ENCODE measurements at regions not wholly inside any gene's neighbourhood (a gene's known extent, or its start where the extent isn't known, plus 50 kb on each side); places are given as distances from the start of the nearest gene placed in this dataset.

DNA sequence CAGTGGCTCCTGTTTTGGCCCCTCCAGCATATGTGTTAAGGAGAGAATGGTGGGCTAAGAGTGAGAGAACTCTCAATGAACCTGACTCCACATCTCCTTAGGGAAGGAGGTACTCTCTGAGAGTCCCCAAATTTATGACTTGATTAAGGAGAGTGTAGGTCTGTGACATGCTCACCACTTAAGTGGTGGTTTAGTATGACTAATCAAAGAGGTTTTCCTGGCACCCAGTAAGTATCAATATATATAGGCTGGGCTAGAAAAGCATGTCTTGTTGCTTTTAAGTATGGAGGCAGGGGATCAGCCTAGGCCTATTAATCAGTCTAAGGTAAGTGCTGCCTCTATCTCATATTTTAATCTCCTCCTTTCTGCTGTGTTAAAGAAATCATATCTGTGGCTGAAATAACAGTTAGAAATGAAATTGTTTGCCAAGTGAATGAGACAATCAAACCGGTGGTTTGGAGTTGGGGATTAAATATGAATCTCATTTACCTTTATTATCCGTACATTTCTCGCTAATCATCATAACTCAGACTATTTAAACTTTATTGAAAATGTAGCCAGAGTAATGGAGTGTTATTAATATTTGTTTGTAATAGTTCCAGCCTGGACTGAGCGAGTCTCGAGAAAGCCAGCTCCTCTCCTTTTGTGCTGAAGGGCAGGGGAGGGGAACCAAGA lies 107.7 kb upstream of the MEIS1 start:
- Mint-ChIP-seq H3K9me3 (ENCODE audit: insufficient read depth) (no peaks in the 10 kb centered on the region), H3K4me3 (no peak overlapping the region), H3K27me3 (peaks cover 3% of the 10 kb centered on the region), H3K4me1 (no peaks in the 10 kb centered on the region), H3K27ac (no peak overlapping the region)
- H3K36me3 ChIP-seq (replicated peaks in 1 of 2; ENCODE audit: control extremely low read depth in 1 of 2, control insufficient read depth in 1 of 2, extremely low read depth in 1 of 2, insufficient read depth in 2 of 2, low read length in 1 of 2): no peaks in the 10 kb centered on the region
- H3K9ac ChIP-seq (ENCODE audit: low read length): no peak overlapping the region
- no peak overlapping the region for H3K27ac ChIP-seq (ENCODE audit: low read length in 2 of 2)
- H3K4me2 ChIP-seq (replicated peaks; ENCODE audit: low read depth, low read length, poor library complexity, severe bottlenecking): no peak overlapping the region
- WGBS (ENCODE audit: insufficient coverage): 100% methylated on average over 2 of the region's 5 CpGs
- POLR2A ChIA-PET: no interaction called here
- H4K20me1 ChIP-seq (ENCODE audit: control insufficient read depth, insufficient read depth, low read length, poor library complexity, severe bottlenecking): no peaks in the 10 kb centered on the region
- TF ChIP-seq CTCF (IDR thresholded peaks at IDR 0.05): no peak
- TF ChIP-seq EZH2 (IDR thresholded peaks at IDR 0.05; ENCODE audit: borderline replicate concordance, insufficient read depth, low read depth, low read length, poor library complexity, severe bottlenecking): no peak
- no peak overlapping the region for H3K4me3 ChIP-seq (ENCODE audit: control extremely low read depth in 1 of 5, extremely low read depth in 1 of 5, insufficient read depth in 1 of 5, low read depth in 2 of 5, low read length in 4 of 5)
- no peaks in the 10 kb centered on the region for H3K9me3 ChIP-seq (ENCODE audit: control extremely low read depth in 1 of 3, control insufficient read depth in 2 of 3, insufficient read depth in 1 of 3, low read length in 2 of 3)
- H3K79me2 ChIP-seq (ENCODE audit: control insufficient read depth, insufficient read depth, low read length): no peaks in the 10 kb centered on the region
- CTCF ChIA-PET: no interaction called here
- intact Hi-C loops (cut with micrococcal nuclease): no loop called here
- DNase-seq (no peak), ATAC-seq (ENCODE audit: low read depth) (no peak)
- H2AFZ ChIP-seq (ENCODE audit: insufficient read depth, low read depth, low read length, poor library complexity, severe bottlenecking): no peak overlapping the region
- H3K27me3 ChIP-seq (replicated peaks in 1 of 4; ENCODE audit: control extremely low read depth in 1 of 4, control insufficient read depth in 3 of 4, insufficient read depth in 4 of 4, low read length in 3 of 4): no peaks in the 10 kb centered on the region
- no peaks in the 10 kb centered on the region for H3K4me1 ChIP-seq (ENCODE audit: control insufficient read depth in 2 of 2, insufficient read depth in 2 of 2, low read length in 2 of 2)

- intact Hi-C loops (cut with micrococcal nuclease): no loop called here
- H3K4me3 Mint-ChIP-seq: no peak overlapping the region
- CTCF ChIA-PET: no interaction called here
Measured at GRCh38 chr2:66324909-66325528, 109.9 kb upstream of the MEIS1 start.

More at GRCh38 chr2:66324909-66325528, 109.9 kb upstream of the MEIS1 start:
- no peak overlapping the region for H3K9ac ChIP-seq (ENCODE audit: low read length)
- H3K27me3 Mint-ChIP-seq: no peaks in the 10 kb centered on the region
- POLR2A ChIA-PET: no interaction called here
- H3K4me3 ChIP-seq (ENCODE audit: control extremely low read depth in 1 of 5, extremely low read depth in 1 of 5, insufficient read depth in 1 of 5, low read depth in 2 of 5, low read length in 4 of 5): no peak overlapping the region
- H3K9me3 Mint-ChIP-seq (ENCODE audit: insufficient read depth): no peaks in the 10 kb centered on the region
- no peak for TF ChIP-seq CTCF (IDR thresholded peaks at IDR 0.05)
- no peak for TF ChIP-seq EZH2 (IDR thresholded peaks at IDR 0.05; ENCODE audit: borderline replicate concordance, insufficient read depth, low read depth, low read length, poor library complexity, severe bottlenecking)
- no peak overlapping the region for H3K4me2 ChIP-seq (replicated peaks; ENCODE audit: low read depth, low read length, poor library complexity, severe bottlenecking)
- no peak overlapping the region for H3K27ac ChIP-seq (ENCODE audit: low read length in 2 of 2)
- H3K27ac Mint-ChIP-seq: no peak overlapping the region
- no peaks in the 10 kb centered on the region for H3K27me3 ChIP-seq (replicated peaks in 1 of 4; ENCODE audit: control extremely low read depth in 1 of 4, control insufficient read depth in 3 of 4, insufficient read depth in 4 of 4, low read length in 3 of 4)
- H3K4me1 ChIP-seq (ENCODE audit: control insufficient read depth in 2 of 2, insufficient read depth in 2 of 2, low read length in 2 of 2): no peaks in the 10 kb centered on the region
- no peak overlapping the region for H2AFZ ChIP-seq (ENCODE audit: insufficient read depth, low read depth, low read length, poor library complexity, severe bottlenecking)
- 80% methylated on average over 2 of the region's 4 CpGs for WGBS (ENCODE audit: insufficient coverage)
- no peaks in the 10 kb centered on the region for H3K36me3 ChIP-seq (replicated peaks in 1 of 2; ENCODE audit: control extremely low read depth in 1 of 2, control insufficient read depth in 1 of 2, extremely low read depth in 1 of 2, insufficient read depth in 2 of 2, low read length in 1 of 2)
- H3K79me2 ChIP-seq (ENCODE audit: control insufficient read depth, insufficient read depth, low read length): no peaks in the 10 kb centered on the region
- ATAC-seq (ENCODE audit: low read depth) (no peak), DNase-seq (no peak)
- H3K4me1 Mint-ChIP-seq: no peaks in the 10 kb centered on the region
- H4K20me1 ChIP-seq (ENCODE audit: control insufficient read depth, insufficient read depth, low read length, poor library complexity, severe bottlenecking): no peaks in the 10 kb centered on the region
- H3K9me3 ChIP-seq (ENCODE audit: control extremely low read depth in 1 of 3, control insufficient read depth in 2 of 3, insufficient read depth in 1 of 3, low read length in 2 of 3): no peaks in the 10 kb centered on the region

Data from B cell (primary cell).